GM12801 (cell line): ENCODE measurements at regions not wholly inside any gene's neighbourhood (a gene's known extent, or its start where the extent isn't known, plus 50 kb on each side); places are given as distances from the start of the nearest gene placed in this dataset.

Source experiments
- TF ChIP-seq, protein P1 (sequence below): IDR thresholded peaks from one replicate; pipeline ENCODE4 v1.5.1; 2011; ENCODE audit warnings: control low read depth; ENCODE audit not compliant: insufficient read length; ENCODE audit errors: extremely low read depth

DNA sequence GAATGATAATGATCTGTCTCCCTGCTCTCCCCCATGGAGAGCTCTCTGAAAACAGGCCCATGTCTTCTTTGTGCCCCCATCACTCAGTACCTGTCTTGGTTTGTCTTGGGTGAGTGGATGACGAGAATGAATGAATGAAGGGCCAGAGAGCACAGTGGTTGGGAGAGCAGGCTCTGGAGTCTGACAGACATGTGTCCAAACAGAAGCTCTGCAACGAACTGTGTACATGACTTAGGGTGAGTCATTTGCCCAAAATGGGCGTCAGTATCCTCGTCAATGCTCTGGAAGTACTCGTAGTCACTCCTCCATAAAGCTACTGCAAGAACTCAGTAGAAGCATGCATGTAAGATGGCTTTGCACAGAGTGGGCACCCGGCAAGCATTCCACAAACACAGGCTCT lies 170.2 kb upstream of the TLE3 start:
- TF ChIP-seq, protein P1, sequence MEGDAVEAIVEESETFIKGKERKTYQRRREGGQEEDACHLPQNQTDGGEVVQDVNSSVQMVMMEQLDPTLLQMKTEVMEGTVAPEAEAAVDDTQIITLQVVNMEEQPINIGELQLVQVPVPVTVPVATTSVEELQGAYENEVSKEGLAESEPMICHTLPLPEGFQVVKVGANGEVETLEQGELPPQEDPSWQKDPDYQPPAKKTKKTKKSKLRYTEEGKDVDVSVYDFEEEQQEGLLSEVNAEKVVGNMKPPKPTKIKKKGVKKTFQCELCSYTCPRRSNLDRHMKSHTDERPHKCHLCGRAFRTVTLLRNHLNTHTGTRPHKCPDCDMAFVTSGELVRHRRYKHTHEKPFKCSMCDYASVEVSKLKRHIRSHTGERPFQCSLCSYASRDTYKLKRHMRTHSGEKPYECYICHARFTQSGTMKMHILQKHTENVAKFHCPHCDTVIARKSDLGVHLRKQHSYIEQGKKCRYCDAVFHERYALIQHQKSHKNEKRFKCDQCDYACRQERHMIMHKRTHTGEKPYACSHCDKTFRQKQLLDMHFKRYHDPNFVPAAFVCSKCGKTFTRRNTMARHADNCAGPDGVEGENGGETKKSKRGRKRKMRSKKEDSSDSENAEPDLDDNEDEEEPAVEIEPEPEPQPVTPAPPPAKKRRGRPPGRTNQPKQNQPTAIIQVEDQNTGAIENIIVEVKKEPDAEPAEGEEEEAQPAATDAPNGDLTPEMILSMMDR = no peak

DNA sequence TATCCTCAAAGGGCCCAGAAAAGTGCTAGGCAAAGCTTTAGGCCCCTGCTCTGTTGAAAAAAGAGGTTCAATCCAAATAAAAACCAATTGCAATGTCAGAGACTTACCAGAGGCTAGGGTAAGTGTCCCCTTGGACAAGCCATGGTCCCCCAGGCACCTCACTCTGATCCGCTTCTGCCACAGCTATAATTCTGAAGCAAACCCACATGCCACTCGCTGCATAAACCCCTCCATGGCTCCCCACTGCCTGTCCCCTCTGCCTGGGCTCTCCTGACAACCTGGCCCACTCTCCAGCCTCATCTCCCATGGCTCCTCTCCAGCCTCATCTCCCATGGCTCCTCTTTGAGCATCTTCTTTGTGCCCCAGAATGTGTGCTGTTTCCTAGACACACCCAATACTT lies 169.6 kb upstream of the TLE3 start:
- TF ChIP-seq, protein P1 = no peak

DNA sequence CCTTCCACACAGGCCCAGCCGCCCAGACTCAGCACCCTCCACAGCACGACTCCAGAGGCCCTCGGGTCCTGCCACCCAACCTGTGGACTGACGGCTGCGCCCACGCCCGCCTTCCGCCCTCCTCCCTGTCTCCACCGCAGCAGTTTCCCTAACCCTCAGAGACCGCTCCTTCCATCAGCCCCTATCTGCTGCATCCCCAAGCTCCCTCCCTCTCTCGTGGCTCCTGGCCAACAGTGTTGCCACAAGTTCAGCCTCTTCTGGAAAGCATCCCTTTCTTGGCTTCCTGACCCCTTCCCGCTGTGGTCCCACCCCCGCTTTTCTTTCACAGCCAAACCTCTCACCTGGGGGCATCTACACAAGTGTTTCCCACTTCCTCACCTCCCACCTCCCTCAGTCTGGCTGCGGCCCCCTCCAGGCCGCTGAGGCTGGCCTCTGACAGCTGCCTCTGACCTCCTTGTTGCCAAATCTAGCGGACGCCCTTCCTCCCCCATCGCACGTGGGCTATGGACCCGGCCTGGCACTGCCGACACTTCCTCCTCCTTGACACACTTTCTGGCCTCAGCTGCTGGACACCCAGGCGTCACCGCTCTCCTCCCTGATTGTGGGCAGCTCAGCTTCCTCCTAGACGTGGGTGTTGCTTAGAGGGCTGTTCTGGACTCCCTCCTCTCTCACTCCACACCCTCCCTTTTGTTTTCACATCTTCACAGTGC lies 168.8 kb upstream of the TLE3 start:
- TF ChIP-seq, protein P1 = no peak

DNA sequence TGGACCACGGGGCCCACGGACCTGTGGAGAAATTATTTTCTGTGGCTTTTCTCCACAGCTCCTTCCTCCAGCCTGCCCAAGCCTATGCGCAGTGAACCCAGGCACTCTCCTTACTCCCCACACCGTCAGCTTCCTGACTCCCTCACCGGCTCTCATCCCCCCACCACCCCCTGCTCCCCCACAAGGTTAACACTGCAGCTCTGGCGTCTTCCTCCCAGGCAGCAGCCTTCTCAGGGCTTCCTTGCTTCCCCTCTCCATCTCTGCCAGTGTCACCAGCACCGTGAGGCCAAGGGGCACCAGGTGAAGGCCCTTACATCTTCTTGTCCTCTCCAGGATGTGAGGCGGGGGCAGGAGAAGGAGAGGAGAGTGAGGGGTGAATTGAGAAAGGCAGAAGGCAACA lies 168.3 kb upstream of the TLE3 start:
- TF ChIP-seq, protein P1 = no peak

DNA sequence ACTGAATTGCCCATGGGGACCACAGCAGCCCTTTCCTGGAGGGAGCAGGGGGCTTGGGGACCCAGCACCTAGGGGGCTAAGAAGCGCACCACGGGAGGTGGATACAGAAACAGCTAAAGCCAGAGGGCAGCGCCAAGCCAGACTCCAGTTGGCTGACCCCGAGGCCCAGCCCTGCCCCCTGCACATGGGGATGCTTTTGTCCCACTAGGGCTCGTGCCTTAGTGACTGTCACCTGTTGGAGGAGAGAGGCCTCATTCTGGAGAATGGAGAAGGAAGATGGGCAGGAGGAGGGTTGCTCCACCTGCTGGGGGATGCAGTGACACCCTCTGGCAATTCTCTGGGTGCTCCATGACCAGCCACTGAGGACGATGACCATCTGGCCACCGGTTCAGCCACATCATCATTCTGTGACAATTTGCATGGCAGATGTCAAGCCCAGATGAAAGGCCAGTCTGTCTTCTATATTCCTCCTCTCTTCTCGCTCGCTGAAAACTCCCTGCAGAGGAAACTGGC lies 167.8 kb upstream of the TLE3 start:
- TF ChIP-seq, protein P1 = no peak

DNA sequence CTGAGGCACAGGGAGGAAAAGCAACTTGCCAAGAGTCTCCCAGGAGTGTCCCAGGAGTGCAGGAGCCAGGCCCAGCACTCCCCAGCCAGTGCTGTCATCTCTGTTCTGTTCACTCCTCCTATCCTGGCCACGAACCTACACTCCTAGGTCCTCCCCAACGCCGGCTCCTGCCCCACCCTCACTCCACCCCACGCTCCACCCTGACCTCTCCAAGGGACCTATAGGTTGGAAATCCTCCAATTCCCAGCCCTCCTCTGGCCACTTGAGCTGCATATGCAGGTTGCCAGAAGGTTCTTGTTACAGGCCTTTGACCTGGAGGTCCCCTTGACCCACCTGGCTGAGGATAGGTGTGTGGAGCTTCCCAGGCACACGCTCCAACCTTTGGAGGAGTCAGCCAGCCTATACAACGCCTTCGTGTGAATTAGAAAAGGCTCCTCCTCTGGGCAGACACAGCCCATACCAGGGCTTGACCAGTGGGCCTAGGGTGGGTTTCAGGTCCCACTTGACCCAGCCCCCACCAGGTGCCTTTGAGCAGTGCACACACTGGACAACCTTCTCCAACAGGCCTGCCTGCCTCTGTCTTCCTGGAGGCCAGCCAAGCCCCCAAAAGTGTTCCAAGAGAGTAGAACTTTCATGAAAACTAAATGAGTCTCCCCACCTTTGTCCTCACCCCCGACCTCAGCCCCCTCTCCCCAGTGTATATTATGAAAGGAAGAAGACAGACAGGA lies 167.2 kb upstream of the TLE3 start:
- TF ChIP-seq, protein P1 = no peak

DNA sequence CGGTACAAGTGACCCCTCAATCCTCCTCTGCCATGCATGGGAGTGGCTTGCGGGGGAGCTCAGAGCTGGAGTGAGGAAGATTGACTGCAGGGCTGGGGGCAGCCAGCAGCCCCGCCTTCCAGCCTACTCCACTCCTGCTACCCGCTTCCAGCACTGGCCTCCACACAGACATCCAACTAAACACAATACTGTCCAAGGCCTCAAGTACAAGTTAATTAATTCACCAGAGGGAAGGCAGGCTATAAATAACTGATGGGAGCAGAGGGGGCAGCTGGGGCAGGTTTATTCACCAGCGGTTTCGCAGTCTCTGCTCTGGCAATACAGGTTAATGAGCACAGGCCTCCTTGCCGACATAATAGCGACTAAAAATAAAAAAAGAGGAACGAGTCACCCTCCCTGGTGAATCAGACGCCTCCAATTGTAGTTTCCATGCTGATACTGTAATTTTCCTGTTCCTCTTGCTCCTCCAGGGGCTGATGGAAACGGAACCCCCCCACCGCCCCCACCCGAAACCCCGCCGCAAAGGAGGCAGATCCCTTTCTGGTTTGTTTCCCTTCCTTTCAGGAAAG lies 166.4 kb upstream of the TLE3 start:
- TF ChIP-seq, protein P1 = no peak
